ENCODE measurements at regions not wholly inside any gene's neighbourhood (a gene's known extent, or its start where the extent isn't known, plus 50 kb on each side); places are given as distances from the start of the nearest gene placed in this dataset.

DNA sequence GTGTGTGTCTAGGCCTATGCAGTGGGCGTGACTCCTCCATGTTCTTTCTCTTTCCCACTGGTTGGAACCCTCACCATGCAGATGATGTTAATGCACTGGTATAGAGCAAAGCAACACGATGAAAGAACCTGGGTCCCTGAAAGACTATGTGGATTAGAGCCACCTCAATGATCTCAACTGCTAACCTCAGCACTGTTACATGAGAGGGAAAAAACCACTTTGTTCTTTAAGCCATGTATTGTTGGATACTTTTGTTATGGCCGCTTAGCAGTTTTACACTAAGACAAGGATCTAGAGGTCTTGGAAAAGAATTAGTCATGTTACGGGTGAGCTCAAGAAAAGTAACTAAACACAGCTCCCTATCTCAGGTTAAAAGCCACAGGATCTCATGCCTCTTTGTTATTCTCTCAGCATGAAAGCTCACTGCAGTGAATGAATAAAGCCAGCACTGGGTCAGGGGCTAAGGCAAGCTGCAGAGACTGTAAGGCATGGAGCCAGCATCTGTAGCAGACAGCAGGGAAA is 56.6 kb upstream of the RBBP6 start:
- H3K4me3 ChIP-seq (replicated peaks; ENCODE audit: insufficient read depth, low read length), result no peak overlapping the region
- DNase-seq (ENCODE audit: low read depth in 1 of 2, low spot score in 1 of 2), result no peak
- no peak for TF ChIP-seq GABPA (IDR thresholded peaks at IDR 0.05; ENCODE audit: low read depth)
- TF ChIP-seq, protein P1, sequence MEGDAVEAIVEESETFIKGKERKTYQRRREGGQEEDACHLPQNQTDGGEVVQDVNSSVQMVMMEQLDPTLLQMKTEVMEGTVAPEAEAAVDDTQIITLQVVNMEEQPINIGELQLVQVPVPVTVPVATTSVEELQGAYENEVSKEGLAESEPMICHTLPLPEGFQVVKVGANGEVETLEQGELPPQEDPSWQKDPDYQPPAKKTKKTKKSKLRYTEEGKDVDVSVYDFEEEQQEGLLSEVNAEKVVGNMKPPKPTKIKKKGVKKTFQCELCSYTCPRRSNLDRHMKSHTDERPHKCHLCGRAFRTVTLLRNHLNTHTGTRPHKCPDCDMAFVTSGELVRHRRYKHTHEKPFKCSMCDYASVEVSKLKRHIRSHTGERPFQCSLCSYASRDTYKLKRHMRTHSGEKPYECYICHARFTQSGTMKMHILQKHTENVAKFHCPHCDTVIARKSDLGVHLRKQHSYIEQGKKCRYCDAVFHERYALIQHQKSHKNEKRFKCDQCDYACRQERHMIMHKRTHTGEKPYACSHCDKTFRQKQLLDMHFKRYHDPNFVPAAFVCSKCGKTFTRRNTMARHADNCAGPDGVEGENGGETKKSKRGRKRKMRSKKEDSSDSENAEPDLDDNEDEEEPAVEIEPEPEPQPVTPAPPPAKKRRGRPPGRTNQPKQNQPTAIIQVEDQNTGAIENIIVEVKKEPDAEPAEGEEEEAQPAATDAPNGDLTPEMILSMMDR (IDR thresholded peaks at IDR 0.05; ENCODE audit: insufficient read depth, low read length), result no peak
- TF ChIP-seq, protein P2, sequence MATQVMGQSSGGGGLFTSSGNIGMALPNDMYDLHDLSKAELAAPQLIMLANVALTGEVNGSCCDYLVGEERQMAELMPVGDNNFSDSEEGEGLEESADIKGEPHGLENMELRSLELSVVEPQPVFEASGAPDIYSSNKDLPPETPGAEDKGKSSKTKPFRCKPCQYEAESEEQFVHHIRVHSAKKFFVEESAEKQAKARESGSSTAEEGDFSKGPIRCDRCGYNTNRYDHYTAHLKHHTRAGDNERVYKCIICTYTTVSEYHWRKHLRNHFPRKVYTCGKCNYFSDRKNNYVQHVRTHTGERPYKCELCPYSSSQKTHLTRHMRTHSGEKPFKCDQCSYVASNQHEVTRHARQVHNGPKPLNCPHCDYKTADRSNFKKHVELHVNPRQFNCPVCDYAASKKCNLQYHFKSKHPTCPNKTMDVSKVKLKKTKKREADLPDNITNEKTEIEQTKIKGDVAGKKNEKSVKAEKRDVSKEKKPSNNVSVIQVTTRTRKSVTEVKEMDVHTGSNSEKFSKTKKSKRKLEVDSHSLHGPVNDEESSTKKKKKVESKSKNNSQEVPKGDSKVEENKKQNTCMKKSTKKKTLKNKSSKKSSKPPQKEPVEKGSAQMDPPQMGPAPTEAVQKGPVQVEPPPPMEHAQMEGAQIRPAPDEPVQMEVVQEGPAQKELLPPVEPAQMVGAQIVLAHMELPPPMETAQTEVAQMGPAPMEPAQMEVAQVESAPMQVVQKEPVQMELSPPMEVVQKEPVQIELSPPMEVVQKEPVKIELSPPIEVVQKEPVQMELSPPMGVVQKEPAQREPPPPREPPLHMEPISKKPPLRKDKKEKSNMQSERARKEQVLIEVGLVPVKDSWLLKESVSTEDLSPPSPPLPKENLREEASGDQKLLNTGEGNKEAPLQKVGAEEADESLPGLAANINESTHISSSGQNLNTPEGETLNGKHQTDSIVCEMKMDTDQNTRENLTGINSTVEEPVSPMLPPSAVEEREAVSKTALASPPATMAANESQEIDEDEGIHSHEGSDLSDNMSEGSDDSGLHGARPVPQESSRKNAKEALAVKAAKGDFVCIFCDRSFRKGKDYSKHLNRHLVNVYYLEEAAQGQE (IDR thresholded peaks at IDR 0.05; ENCODE audit: insufficient replicate concordance, low read depth), result no peak
- no peak for TF ChIP-seq POLR2AphosphoS5 (IDR thresholded peaks at IDR 0.05; ENCODE audit: low read depth)
- no peak for TF ChIP-seq SPI1 (IDR thresholded peaks at IDR 0.05; ENCODE audit: borderline replicate concordance, low read depth)
- no peak overlapping the region for H3K27ac ChIP-seq (replicated peaks)
- H3K27me3 ChIP-seq (ENCODE audit: insufficient read depth, poor library complexity, severe bottlenecking), result no peaks in the 10 kb centered on the region

DNA sequence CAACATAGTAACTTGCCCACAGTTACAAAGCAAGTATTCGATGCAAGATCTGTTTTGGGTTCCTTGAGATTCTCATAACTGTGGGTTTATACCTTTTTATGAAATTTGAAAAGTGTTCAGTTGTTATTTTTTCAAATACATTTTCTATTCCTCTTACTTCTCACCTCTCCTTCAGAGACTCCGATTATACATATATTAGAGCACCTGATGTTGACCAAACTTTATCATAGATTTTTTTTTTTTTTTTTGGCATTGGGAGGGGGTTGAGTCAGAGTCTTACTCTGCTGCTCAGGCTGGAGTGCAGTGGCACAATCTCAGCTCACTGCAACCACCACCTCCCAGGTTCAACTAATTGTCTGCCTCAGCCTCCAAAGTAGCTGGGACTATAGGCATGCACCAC is 51.3 kb upstream of the RBBP6 start:
- DNase-seq (ENCODE audit: low read depth in 1 of 2, low spot score in 1 of 2), result no peak
- TF ChIP-seq POLR2AphosphoS5 (IDR thresholded peaks at IDR 0.05; ENCODE audit: low read depth) (no peak), SPI1 (IDR thresholded peaks at IDR 0.05; ENCODE audit: borderline replicate concordance, low read depth) (no peak), GABPA (IDR thresholded peaks at IDR 0.05; ENCODE audit: low read depth) (no peak)
- TF ChIP-seq, protein P2 (IDR thresholded peaks at IDR 0.05; ENCODE audit: insufficient replicate concordance, low read depth), result no peak
- TF ChIP-seq, protein P1 (IDR thresholded peaks at IDR 0.05; ENCODE audit: insufficient read depth, low read length), result no peak
- no peaks in the 10 kb centered on the region for H3K27me3 ChIP-seq (ENCODE audit: insufficient read depth, poor library complexity, severe bottlenecking)
- no peak overlapping the region for H3K27ac ChIP-seq (replicated peaks)
- no peak overlapping the region for H3K4me3 ChIP-seq (replicated peaks; ENCODE audit: insufficient read depth, low read length)
